Fibroblast of skin of left biceps (primary cell): ENCODE measurements at regions not wholly inside any gene's neighbourhood (a gene's known extent, or its start where the extent isn't known, plus 50 kb on each side); places are given as distances from the start of the nearest gene placed in this dataset.

Experiments used
- DNase-seq, 2 experiments: peaks; one replicate each; pipeline ENCODE4 v3.0.0-alpha.2; 2013; ENCODE audit warnings: low read depth in 2 of 2

GRCh38 chr7:135731-136645 is 56.4 kb upstream of the FAM20C start:
- no peak for DNase-seq

- no peak for DNase-seq
Measured at GRCh38 chr7:137094-137891, 55.1 kb upstream of the FAM20C start.

GRCh38 chr7:139131-139530 is 53.2 kb upstream of the FAM20C start:
- DNase-seq, result no peak

- DNase-seq, result no peak
Measured at GRCh38 chr7:139561-140243, 52.7 kb upstream of the FAM20C start.

GRCh38 chr7:140996-141395 is 51.4 kb upstream of the FAM20C start:
- DNase-seq, result no peak

GRCh38 chr7:142248-142941 is 50.0 kb upstream of the FAM20C start:
- DNase-seq, result no peak
